Retinal pigment epithelial cell (primary cell): ENCODE measurements at regions not wholly inside any gene's neighbourhood (a gene's known extent, or its start where the extent isn't known, plus 50 kb on each side); places are given as distances from the start of the nearest gene placed in this dataset.

Experiments used
- DNase-seq: peaks from one replicate; pipeline ENCODE4 v3.0.0-alpha.2; 2010; ENCODE audit warnings: low read depth
- H3K4me3 ChIP-seq: 2 replicates; pipeline ENCODE4 v1.5.1; 2011; ENCODE audit warnings: mild to moderate bottlenecking, low read length, control low read depth, moderate library complexity
- TF ChIP-seq, protein P1 (sequence below): conservative IDR thresholded peaks from 2 replicates; pipeline ENCODE4 v1.5.1; 2011; ENCODE audit warnings: low read depth, low read length, control low read depth, inconsistent platforms

DNA sequence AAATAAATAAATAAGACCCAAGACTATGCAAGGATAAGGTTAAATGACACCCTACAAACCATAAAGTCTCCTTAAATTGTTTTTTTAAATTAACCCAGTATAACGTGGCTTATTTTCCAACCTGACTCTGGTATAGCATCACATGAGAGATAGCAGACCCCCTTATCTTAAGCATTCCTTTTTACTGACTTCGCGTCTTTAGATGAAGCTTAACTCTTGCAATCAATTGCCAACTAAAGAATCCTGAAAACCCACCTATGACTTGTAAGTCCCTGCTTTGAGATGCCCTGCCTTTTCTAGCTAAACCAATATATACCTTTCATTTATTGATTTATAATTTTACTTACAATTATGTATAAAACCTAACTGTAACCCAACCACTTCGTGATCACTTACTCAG is 57.1 kb upstream of the RAB12 start:
- DNase-seq: no peak
- H3K4me3 ChIP-seq: no peak overlapping the region
- TF ChIP-seq, protein P1, sequence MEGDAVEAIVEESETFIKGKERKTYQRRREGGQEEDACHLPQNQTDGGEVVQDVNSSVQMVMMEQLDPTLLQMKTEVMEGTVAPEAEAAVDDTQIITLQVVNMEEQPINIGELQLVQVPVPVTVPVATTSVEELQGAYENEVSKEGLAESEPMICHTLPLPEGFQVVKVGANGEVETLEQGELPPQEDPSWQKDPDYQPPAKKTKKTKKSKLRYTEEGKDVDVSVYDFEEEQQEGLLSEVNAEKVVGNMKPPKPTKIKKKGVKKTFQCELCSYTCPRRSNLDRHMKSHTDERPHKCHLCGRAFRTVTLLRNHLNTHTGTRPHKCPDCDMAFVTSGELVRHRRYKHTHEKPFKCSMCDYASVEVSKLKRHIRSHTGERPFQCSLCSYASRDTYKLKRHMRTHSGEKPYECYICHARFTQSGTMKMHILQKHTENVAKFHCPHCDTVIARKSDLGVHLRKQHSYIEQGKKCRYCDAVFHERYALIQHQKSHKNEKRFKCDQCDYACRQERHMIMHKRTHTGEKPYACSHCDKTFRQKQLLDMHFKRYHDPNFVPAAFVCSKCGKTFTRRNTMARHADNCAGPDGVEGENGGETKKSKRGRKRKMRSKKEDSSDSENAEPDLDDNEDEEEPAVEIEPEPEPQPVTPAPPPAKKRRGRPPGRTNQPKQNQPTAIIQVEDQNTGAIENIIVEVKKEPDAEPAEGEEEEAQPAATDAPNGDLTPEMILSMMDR: no peak

GRCh38 chr18:8554354-8554753 is 54.9 kb upstream of the RAB12 start:
- TF ChIP-seq, protein P1: no peak
- DNase-seq: no peak
- no peak overlapping the region for H3K4me3 ChIP-seq

DNA sequence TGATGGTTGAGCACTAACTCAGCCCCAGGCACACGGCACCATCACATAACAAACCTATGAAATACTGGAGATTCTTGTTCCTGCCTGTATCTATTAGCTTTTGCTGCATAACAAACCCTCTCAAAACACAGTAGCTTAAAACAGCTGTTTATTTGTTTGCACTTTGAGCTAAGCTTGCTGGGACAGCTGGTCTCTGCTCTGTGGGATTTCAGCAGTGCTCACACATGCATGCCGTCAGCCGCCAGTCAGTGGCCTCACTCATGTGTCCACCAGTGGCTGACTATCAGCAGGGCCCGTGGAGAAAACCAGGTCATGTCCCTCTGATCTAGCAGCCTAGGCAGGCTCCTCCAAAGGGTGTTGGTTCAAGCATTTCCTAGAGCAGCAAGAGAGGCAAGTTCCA is 52.8 kb upstream of the RAB12 start:
- DNase-seq: no peak
- TF ChIP-seq, protein P1: no peak
- no peak overlapping the region for H3K4me3 ChIP-seq
